DOHH2 (cell line): ENCODE measurements at regions not wholly inside any gene's neighbourhood (a gene's known extent, or its start where the extent isn't known, plus 50 kb on each side); places are given as distances from the start of the nearest gene placed in this dataset.

Experiments
- H3F3A ChIP-seq: fragments of 200-600 bp; sonication (generic), shearing (Covaris generic); 2 replicates; pipeline ENCODE4 v1.6.0; 2016; ENCODE audit warnings: antibody characterized with exemption, mild to moderate bottlenecking; ENCODE audit not compliant: control insufficient read depth, insufficient read depth
- H3K27ac ChIP-seq: fragments of 200-600 bp; sonication (generic); 2 replicates; pipeline ENCODE4 v1.5.1; 2014; ENCODE audit warnings: low read depth, mild to moderate bottlenecking, low read length, moderate library complexity
- H3K27me3 ChIP-seq: fragments of 200-600 bp; sonication (generic); 2 replicates; pipeline ENCODE4 v1.6.1; 2014; ENCODE audit warnings: mild to moderate bottlenecking, low read length, mixed read lengths; ENCODE audit not compliant: control insufficient read depth
- H3K36me3 ChIP-seq: fragments of 200-600 bp; sonication (generic); 2 replicates; pipeline ENCODE4 v1.6.1; 2014; ENCODE audit warnings: mild to moderate bottlenecking, low read length, moderate library complexity, mixed read lengths; ENCODE audit not compliant: control insufficient read depth
- H3K4me1 ChIP-seq: fragments of 200-600 bp; sonication (generic); 2 replicates; pipeline ENCODE4 v1.6.1; 2014; ENCODE audit warnings: mild to moderate bottlenecking, low read length, mixed read lengths; ENCODE audit not compliant: control insufficient read depth
- H3K4me2 ChIP-seq: fragments of 200-600 bp; sonication (generic); 2 replicates; pipeline ENCODE4 v1.6.0; 2014; ENCODE audit warnings: mild to moderate bottlenecking, low read length, moderate library complexity
- H3K4me3 ChIP-seq: fragments of 200-600 bp; sonication (generic); 2 replicates; pipeline ENCODE4 v1.5.1; 2014; ENCODE audit warnings: mild to moderate bottlenecking, low read length, mixed read lengths
- H3K79me2 ChIP-seq: fragments of 200-600 bp; sonication (generic); 2 replicates; pipeline ENCODE4 v1.6.1; 2014; ENCODE audit warnings: mild to moderate bottlenecking, low read length, mixed read lengths; ENCODE audit not compliant: control insufficient read depth
- H3K9me2 ChIP-seq: fragments of 200-600 bp; sonication (generic); replicated peaks from 2 replicates; pipeline ENCODE4 v1.6.1; 2014; ENCODE audit warnings: mild to moderate bottlenecking, low read length, mixed read lengths; ENCODE audit not compliant: control insufficient read depth
- H3K9me3 ChIP-seq: fragments of 200-600 bp; sonication (generic); 2 replicates; pipeline ENCODE4 v1.6.1; 2014; ENCODE audit warnings: antibody characterized with exemption, low read length, mixed read lengths; ENCODE audit not compliant: control insufficient read depth, insufficient read depth
- H4K20me1 ChIP-seq: fragments of 200-600 bp; sonication (generic); 2 replicates; pipeline ENCODE4 v1.6.0; 2014; ENCODE audit warnings: low read depth, mild to moderate bottlenecking, antibody characterized with exemption, low read length, moderate library complexity; ENCODE audit not compliant: control insufficient read depth, insufficient read depth
- EZH2phosphoT487 ChIP-seq: fragments of 200-600 bp; sonication (generic); IDR thresholded peaks from 2 replicates; pipeline ENCODE4 v1.6.1; 2017; ENCODE audit warnings: borderline replicate concordance, mild to moderate bottlenecking, antibody characterized with exemption, low read length, moderate library complexity, mixed read lengths
- TF ChIP-seq, protein P1 (sequence below): fragments of 200-600 bp; sonication (generic); IDR thresholded peaks from one replicate; pipeline ENCODE4 v1.5.1; 2014; ENCODE audit warnings: antibody characterized with exemption, mild to moderate bottlenecking, low read depth, low read length; ENCODE audit not compliant: poor library complexity, severe bottlenecking

DNA sequence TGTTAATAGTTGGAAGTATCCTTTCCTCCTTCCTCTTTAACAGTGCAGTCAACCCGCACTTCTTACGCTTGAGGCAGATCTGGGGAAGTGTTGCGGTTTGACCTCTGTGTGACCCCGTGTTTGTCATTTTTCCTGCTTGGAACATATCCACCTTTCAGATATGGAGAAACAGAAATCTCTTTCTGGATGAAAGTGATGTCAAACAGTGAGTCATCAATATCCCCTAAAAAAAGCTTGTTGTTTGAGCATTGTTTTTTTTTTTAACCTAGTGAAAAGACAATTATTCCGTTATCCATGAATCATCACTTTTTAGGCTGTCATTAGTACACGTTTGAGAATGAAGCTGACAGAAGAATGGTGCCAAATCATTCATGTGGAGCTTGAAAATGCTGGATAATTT, 293.7 kb downstream of the ARPP21 start:
- Histone ChIP-seq H3K4me2 (no peak overlapping the region), H3K27ac (no peak overlapping the region), H3K79me2 (no peaks in the 10 kb centered on the region), H3F3A (no peaks in the 10 kb centered on the region), H3K9me2 (no peaks in the 10 kb centered on the region), H3K4me1 (no peaks in the 10 kb centered on the region), H3K36me3 (no peaks in the 10 kb centered on the region), H3K9me3 (no peaks in the 10 kb centered on the region), H4K20me1 (no peaks in the 10 kb centered on the region), H3K4me3 (no peak overlapping the region), H3K27me3 (no peaks in the 10 kb centered on the region)
- TF ChIP-seq EZH2phosphoT487, result no peak
- TF ChIP-seq, protein P1, sequence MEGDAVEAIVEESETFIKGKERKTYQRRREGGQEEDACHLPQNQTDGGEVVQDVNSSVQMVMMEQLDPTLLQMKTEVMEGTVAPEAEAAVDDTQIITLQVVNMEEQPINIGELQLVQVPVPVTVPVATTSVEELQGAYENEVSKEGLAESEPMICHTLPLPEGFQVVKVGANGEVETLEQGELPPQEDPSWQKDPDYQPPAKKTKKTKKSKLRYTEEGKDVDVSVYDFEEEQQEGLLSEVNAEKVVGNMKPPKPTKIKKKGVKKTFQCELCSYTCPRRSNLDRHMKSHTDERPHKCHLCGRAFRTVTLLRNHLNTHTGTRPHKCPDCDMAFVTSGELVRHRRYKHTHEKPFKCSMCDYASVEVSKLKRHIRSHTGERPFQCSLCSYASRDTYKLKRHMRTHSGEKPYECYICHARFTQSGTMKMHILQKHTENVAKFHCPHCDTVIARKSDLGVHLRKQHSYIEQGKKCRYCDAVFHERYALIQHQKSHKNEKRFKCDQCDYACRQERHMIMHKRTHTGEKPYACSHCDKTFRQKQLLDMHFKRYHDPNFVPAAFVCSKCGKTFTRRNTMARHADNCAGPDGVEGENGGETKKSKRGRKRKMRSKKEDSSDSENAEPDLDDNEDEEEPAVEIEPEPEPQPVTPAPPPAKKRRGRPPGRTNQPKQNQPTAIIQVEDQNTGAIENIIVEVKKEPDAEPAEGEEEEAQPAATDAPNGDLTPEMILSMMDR, result no peak

DNA sequence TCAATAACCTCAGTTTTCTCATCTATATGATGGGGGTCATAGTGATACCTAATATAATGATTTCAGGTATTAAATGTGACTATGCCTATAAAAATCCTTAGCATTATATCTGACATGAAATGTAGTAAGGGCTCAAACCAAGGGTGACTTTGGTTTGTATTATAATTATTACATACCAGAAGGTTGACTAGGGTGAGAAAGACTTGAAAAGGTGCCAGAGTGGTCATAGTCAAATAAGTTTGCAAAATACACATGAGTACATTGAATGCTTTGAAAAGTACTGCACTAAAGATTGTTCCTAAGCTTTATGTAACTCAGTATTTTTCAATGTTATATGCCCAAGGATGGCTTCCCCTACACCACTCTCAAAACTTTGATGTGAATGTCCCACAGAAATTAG, 297.2 kb downstream of the ARPP21 start:
- TF ChIP-seq EZH2phosphoT487, result no peak
- TF ChIP-seq, protein P1, result no peak
- H3K4me2 ChIP-seq, result no peak overlapping the region

DNA sequence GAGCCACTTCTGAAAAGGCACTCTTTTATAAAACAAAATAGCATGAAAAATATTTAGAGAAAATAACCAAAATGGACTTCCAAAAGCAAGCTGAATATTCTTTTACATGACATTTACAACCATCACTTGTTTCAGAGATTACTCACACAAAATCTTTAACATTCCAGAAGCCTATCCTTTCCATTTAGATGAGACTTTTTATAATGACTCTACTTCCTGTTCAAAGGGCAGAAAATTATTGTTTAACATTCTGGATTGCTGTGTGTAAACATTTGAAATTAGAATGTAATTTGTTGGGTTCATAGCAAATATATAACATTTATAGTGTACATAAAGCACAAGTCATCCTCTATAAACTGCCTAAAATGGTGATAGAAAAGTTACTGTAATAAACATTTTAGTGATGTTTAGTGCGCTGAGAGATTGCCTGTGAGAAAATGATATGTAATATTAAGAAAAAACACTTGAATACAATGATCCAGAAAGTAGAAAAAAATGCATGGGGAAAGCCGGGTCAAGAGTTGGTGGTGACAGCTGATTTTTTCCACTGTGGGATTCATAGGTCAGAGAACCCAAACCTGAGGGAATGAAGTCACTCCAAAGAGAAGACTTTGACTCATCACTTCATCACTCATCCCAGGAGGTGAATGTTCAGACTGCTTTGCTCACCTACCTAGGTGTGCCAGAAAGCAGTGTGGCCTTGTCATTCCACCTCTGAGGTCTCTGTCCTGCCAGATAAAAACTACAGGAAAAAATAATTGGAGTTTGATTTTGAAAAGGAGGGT, 305.8 kb downstream of the ARPP21 start:
- Histone ChIP-seq H3K79me2 (no peaks in the 10 kb centered on the region), H3K27me3 (no peaks in the 10 kb centered on the region), H3K4me1 (no peaks in the 10 kb centered on the region), H3K36me3 (no peaks in the 10 kb centered on the region), H4K20me1 (no peaks in the 10 kb centered on the region), H3F3A (no peaks in the 10 kb centered on the region), H3K9me2 (no peaks in the 10 kb centered on the region), H3K27ac (no peak overlapping the region), H3K9me3 (no peaks in the 10 kb centered on the region), H3K4me3 (no peak overlapping the region), H3K4me2 (no peak overlapping the region)
- TF ChIP-seq, protein P1, result no peak
- TF ChIP-seq EZH2phosphoT487, result no peak

More for the DNA sequence above, 297.2 kb downstream of the ARPP21 start:
- Histone ChIP-seq H3K4me1 (no peaks in the 10 kb centered on the region), H3K79me2 (no peaks in the 10 kb centered on the region), H4K20me1 (no peaks in the 10 kb centered on the region), H3K27ac (no peak overlapping the region), H3K27me3 (no peaks in the 10 kb centered on the region), H3F3A (no peaks in the 10 kb centered on the region), H3K9me3 (no peaks in the 10 kb centered on the region), H3K9me2 (no peaks in the 10 kb centered on the region), H3K4me3 (no peak overlapping the region), H3K36me3 (no peaks in the 10 kb centered on the region)
